Pancreas (tissue), 10 donors: ENCODE measurements at regions not wholly inside any gene's neighbourhood (a gene's known extent, or its start where the extent isn't known, plus 50 kb on each side); places are given as distances from the start of the nearest gene placed in this dataset.

ENCODE experiments used
- ATAC-seq, 4 donors: fragments of 200-7000 bp; cut with Tn5 transposase; one replicate each; pipeline versions ENCODE4 v1.8.0 to v1.9.1; 2020; ENCODE audit warnings: mild to moderate bottlenecking in 4 of 4, moderate library complexity in 4 of 4
- DNase-seq, 6 donors: peaks; one replicate each; pipeline ENCODE4 v3.0.0-alpha.2; 2020
- FAIRE-seq: peaks from 2 replicates; lab custom pipeline; 2012; peaks lifted over from hg19 to GRCh38; lab: Jason Lieb, UNC
- H3K27ac ChIP-seq, 4 donors: fragments of 200-600 bp; sonication (generic); 1 replicate in 3 of 4; 2 replicates in 1 of 4; pipeline versions ENCODE4 v1.5.0 to v1.8.0; 2020
- H3K27me3 ChIP-seq, 4 donors: fragments of 200-600 bp; one replicate each; pipeline ENCODE4 v1.8.0; 2021
- H3K36me3 ChIP-seq, 3 donors: fragments of 200-600 bp; sonication (generic) in 1 of 3; one replicate each; pipeline versions ENCODE4 v1.5.0 to v1.8.0; 2020 to 2021
- H3K4me1 ChIP-seq, 3 donors: fragments of 200-600 bp; one replicate each; pipeline ENCODE4 v1.8.0; 2021
- H3K4me3 ChIP-seq, 4 donors: fragments of 200-600 bp; sonication (generic) in 2 of 4; one replicate each; pipeline versions ENCODE4 v1.5.0 to v1.8.0; 2020 to 2021
- H3K9me3 ChIP-seq, 4 donors: fragments of 200-600 bp; one replicate each; pipeline ENCODE4 v1.8.0; 2021
- WGBS, 2 donors: extraction: QIAGEN DNeasy Blood & Tissue Kit; methylation state at CpG; one replicate each; pipeline ENCODE4 v1.1.7; 2013; 5-methylcytosine and 5-hydroxymethylcytosine counted together
- intact Hi-C, 3 donors: fragments of 100-400 bp; cut with DNase I; formaldehyde crosslinking; loops; one replicate each; pipeline versions ENCODE4 v1.11.1 to v1.14.2; 2022
- TF ChIP-seq, protein P1 (sequence below), 4 donors: fragments of 200-600 bp; sonication (generic) in 3 of 4; IDR thresholded peaks; one replicate each; pipeline versions ENCODE4 v1.5.0 to v1.8.0; 2021; ENCODE audit warnings: antibody characterized with exemption in 4 of 4
- donor health status: healthy with polysubstance abuse.
- donor health status: DM: no; HTN: no; CAD: no; lungs with moderate emphysema.
- donor health status: DM: no; HTN: no; CAD: no.
- donor health status: control.
- donor health status: control.
- donor health status: Bipolar disorder and iron deficiency.
- donor health status: DM: yes; HTN: yes; CAD: no.
- donor health status: DM: no; HTN: no; CAD: no.
- donor health status: DM: no; HTN: no; CAD: no.
- donor health status: DM: yes; HTN: yes; CAD: no.

DNA sequence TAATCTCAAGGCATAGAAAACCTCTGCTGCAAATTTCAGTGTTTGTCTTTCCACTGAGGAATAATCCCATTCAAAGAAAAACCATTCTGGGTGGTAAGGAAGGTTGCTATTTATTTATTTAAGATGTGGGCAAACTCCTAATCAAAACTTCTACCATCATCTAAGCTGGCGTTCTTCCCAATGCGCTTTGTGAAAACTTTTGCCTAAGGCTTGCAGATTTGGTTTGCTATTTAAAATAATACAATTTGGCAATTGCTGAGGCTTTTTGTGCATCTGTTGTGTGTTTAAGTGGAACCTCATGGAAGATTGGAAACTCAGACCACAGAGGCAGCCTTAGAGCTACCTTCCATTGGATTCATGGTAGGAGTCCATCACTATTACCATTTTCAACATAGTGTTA lies 309.0 kb downstream of the BLID start:
- no peaks in the 10 kb centered on the region for H3K27me3 ChIP-seq
- no peak for FAIRE-seq
- WGBS, 2 donors: 71 to 87% methylated on average over 2 of the region's 2 CpGs
- no peaks in the 10 kb centered on the region for H3K9me3 ChIP-seq
- intact Hi-C loops: no loop called here
- H3K4me3 ChIP-seq: no peak overlapping the region
- H3K27ac ChIP-seq: no peak overlapping the region
- no peak for ATAC-seq
- H3K36me3 ChIP-seq: no peaks in the 10 kb centered on the region
- TF ChIP-seq, protein P1, sequence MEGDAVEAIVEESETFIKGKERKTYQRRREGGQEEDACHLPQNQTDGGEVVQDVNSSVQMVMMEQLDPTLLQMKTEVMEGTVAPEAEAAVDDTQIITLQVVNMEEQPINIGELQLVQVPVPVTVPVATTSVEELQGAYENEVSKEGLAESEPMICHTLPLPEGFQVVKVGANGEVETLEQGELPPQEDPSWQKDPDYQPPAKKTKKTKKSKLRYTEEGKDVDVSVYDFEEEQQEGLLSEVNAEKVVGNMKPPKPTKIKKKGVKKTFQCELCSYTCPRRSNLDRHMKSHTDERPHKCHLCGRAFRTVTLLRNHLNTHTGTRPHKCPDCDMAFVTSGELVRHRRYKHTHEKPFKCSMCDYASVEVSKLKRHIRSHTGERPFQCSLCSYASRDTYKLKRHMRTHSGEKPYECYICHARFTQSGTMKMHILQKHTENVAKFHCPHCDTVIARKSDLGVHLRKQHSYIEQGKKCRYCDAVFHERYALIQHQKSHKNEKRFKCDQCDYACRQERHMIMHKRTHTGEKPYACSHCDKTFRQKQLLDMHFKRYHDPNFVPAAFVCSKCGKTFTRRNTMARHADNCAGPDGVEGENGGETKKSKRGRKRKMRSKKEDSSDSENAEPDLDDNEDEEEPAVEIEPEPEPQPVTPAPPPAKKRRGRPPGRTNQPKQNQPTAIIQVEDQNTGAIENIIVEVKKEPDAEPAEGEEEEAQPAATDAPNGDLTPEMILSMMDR (IDR thresholded peaks at IDR 0.05): no peak
- no peak for DNase-seq
- no peaks in the 10 kb centered on the region for H3K4me1 ChIP-seq

DNA sequence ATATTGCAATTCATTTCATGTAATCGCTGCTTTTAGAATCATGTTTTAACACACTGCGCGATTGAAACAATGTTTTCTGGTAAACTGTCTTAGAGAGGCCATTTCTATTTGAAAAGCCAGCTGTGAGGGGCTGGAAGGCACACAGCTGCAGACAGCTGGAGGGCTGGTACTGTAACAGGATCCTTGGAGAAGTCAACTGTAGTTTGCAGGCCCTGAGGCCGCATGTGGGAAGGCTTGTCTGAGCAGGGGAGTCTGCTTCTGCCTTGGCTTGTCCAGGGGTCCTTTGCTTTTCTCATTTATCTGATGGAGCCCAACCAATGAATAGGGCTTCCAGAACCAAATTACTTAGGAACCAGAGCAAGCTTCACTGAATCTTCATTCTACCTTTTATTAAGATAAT lies 313.5 kb downstream of the BLID start:
- no peak overlapping the region for H3K27ac ChIP-seq
- FAIRE-seq (no peak), DNase-seq (no peak), ATAC-seq (no peak)
- 81 to 83% methylated on average over 4 of the region's 4 CpGs for WGBS, 2 donors
- intact Hi-C loops: no loop called here
- no peak overlapping the region for H3K4me3 ChIP-seq
- no peaks in the 10 kb centered on the region for H3K36me3 ChIP-seq
- no peaks in the 10 kb centered on the region for H3K4me1 ChIP-seq
- TF ChIP-seq, protein P1 (IDR thresholded peaks at IDR 0.05): no peak
- H3K9me3 ChIP-seq: no peaks in the 10 kb centered on the region
- H3K27me3 ChIP-seq: no peaks in the 10 kb centered on the region

DNA sequence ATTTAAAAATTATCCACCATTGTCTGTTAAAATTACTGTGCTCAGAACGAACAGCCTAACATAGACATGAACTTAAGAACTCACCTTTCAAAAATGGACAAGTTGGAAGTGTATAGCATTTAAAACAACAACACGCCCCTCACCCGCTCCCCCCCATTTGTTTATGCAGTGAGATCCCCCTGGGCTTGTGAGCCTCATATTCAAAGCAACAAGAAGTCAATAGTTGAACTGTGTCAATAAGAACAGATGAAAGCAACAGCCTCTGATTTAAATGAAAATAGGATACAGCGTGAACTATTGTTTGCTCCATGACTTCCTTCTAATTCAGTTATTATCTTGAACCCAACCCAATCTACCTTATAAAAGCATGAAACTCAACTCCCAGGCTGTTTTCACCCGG lies 314.2 kb downstream of the BLID start:
- FAIRE-seq (no peak), DNase-seq (no peak), ATAC-seq (no peak)
- intact Hi-C loops: no loop called here
- no peak overlapping the region for H3K4me3 ChIP-seq
- WGBS, 2 donors: 63 to 68% methylated on average over 5 of the region's 5 CpGs
- H3K4me1 ChIP-seq: no peaks in the 10 kb centered on the region
- no peaks in the 10 kb centered on the region for H3K27me3 ChIP-seq
- TF ChIP-seq, protein P1 (IDR thresholded peaks at IDR 0.05): no peak
- no peaks in the 10 kb centered on the region for H3K36me3 ChIP-seq
- no peak overlapping the region for H3K27ac ChIP-seq
- H3K9me3 ChIP-seq: no peaks in the 10 kb centered on the region

DNA sequence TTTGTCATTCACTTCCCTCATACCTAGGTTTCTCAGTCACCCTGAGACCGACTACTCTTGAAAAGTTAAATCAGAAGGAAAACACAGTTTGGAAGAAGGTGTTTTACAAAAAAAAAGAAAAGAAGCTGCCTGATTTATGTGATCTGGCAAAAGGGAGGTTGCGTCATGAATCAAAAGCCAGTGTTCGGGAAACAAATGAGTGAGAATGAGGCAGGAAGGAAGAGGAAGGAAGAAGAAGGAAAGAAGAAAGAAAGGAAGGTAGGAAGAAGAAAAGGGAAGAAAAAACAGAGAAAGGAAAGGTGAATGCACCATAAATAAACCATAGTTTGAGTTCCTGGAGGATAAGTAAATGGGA lies 314.6 kb downstream of the BLID start:
- DNase-seq: no peak
- intact Hi-C loops: no loop called here
- no peak for FAIRE-seq
- Histone ChIP-seq H3K4me1 (no peaks in the 10 kb centered on the region), H3K27ac (no peak overlapping the region), H3K27me3 (no peaks in the 10 kb centered on the region), H3K9me3 (no peaks in the 10 kb centered on the region), H3K36me3 (no peaks in the 10 kb centered on the region), H3K4me3 (no peak overlapping the region)
- WGBS, 2 donors: 50 to 62% methylated on average over 3 of the region's 3 CpGs
- no peak for ATAC-seq
- TF ChIP-seq, protein P1 (IDR thresholded peaks at IDR 0.05): no peak

DNA sequence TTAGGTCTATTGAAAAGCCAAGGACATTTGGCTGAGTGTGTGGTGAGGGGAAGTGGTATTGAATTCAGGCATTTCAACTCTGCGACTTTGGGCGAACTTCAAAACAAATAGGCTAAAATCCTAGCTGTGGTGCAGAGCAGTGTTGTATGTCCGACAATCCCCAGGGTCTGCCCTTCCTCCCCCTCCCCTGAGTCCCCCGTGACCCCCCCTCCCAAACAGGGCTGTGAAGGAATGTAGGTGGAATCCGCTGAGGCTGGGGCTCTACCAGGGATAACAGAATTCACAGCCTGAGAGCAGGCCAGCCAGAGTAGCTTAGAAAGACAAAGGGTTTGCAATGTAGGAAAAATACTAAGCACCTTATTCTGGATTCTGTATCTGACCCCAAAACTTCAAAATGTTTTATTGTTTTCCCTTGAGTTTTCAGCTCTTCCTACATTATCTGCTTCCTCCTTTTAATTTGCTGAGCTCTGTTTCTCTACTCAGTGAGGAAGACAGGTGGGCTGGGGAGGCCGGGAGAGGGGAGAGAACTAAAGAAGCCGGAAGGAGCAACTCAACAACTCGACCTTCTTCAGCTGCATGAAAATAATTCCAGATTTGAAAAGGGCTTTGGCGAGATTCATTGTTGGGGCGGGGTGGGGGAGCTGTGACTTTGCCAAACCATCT lies 315.2 kb downstream of the BLID start:
- DNase-seq (no peak), FAIRE-seq (no peak)
- WGBS, 2 donors: 16 to 21% methylated on average over 10 of the region's 10 CpGs

More for the DNA sequence above, 315.2 kb downstream of the BLID start:
- H3K9me3 ChIP-seq: no peaks in the 10 kb centered on the region
- H3K36me3 ChIP-seq: no peaks in the 10 kb centered on the region
- ATAC-seq: peak in 1 of 4 donors; percentile 50
- TF ChIP-seq, protein P1 (IDR thresholded peaks at IDR 0.05): no peak
- H3K27ac ChIP-seq: no peak overlapping the region
- H3K4me1 ChIP-seq: no peaks in the 10 kb centered on the region
- intact Hi-C loops: no loop called here
- no peak overlapping the region for H3K4me3 ChIP-seq
- H3K27me3 ChIP-seq: no peaks in the 10 kb centered on the region
